SJCRH30 (cell line): ENCODE measurements at regions not wholly inside any gene's neighbourhood (a gene's known extent, or its start where the extent isn't known, plus 50 kb on each side); places are given as distances from the start of the nearest gene placed in this dataset.
"Not testable (repeated sequence)": the region's sequence is repeated elsewhere in the genome, so short reads cannot be mapped to it uniquely, and the experiment has no call there.

ENCODE experiments used
- DNase-seq, 2 experiments: peaks; one replicate each; pipeline ENCODE4 v3.0.0-alpha.2; 2015 to 2020
- H3K27ac ChIP-seq: fragments of 250-450 bp; sonication (Bioruptor Pico); 2 replicates; pipeline ENCODE4 v1.5.1; 2020; ENCODE audit warnings: mild to moderate bottlenecking, moderate library complexity
- H3K27me3 ChIP-seq: fragments of 250-450 bp; sonication (Bioruptor Pico); 2 replicates; pipeline ENCODE4 v1.5.1; 2020; ENCODE audit warnings: mild to moderate bottlenecking, moderate library complexity
- H3K36me3 ChIP-seq: fragments of 250-450 bp; sonication (Bioruptor Pico); 2 replicates; pipeline ENCODE4 v1.5.1; 2020; ENCODE audit warnings: mild to moderate bottlenecking, moderate library complexity
- H3K4me1 ChIP-seq: fragments of 250-450 bp; sonication (Bioruptor Pico); 2 replicates; pipeline ENCODE4 v1.5.1; 2020; ENCODE audit warnings: mild to moderate bottlenecking, moderate library complexity
- H3K4me3 ChIP-seq: fragments of 250-450 bp; sonication (Bioruptor Pico); 2 replicates; pipeline ENCODE4 v1.5.1; 2020; ENCODE audit warnings: mild to moderate bottlenecking, moderate library complexity
- H3K9me3 ChIP-seq: fragments of 250-450 bp; sonication (Bioruptor Pico); replicated peaks from 2 replicates; pipeline ENCODE4 v1.5.1; 2020; ENCODE audit warnings: mild to moderate bottlenecking, moderate library complexity

- not testable (repeated sequence) for H3K27ac ChIP-seq, H3K9me3 ChIP-seq, H3K36me3 ChIP-seq, H3K4me1 ChIP-seq, H3K27me3 ChIP-seq, DNase-seq, H3K4me3 ChIP-seq
Observed at GRCh38 chr2:95654897-95655296, 63.1 kb downstream of the TRIM43 start.

- H3K36me3 ChIP-seq, H3K4me3 ChIP-seq, H3K4me1 ChIP-seq, DNase-seq, H3K9me3 ChIP-seq, H3K27me3 ChIP-seq, H3K27ac ChIP-seq: not testable (repeated sequence)
Observed at GRCh38 chr2:95656553-95656952, 64.8 kb downstream of the TRIM43 start.

GRCh38 chr2:95657937-95658336, 66.1 kb downstream of the TRIM43 start:
- H3K4me3 ChIP-seq, H3K36me3 ChIP-seq, DNase-seq, H3K27me3 ChIP-seq, H3K9me3 ChIP-seq, H3K27ac ChIP-seq, H3K4me1 ChIP-seq: not testable (repeated sequence)

DNA sequence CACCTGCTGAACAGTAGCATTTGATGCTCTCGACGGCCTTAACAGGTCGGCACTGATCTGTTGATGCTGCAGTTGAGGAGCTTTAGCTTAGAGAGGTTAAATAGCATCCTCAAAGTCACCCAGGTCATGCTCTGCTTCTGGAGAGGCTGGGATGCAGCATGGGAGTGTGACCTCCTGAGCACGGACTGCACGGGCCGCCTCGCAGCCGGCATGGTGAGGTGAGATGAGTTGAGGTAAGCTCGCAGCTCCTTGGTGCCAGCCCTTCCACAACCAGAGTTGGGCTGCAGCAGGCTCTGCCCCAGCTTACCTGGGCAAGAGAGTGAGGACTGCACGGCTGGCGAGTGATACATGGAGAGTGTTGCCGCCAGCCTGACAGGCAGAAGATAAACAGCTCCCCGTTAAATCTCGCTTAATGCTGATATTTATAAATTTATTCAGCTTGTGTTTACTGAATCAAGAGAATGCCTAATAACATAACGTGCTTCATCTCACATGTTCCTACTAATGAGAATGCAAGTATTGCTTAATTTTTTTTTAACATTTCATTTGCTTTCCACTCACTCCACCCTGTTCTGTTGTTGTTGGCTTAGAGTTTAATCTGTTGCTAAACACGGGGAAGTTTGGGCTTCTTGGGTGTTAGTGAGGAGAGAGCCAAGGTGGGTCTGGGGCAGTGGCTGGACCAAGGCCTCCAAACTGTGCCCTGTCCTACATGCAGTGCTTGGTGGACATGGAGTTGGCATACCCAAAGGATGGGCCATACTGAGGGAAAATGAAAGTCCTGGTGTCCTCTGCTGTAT, 69.2 kb downstream of the TRIM43 start:
- H3K36me3 ChIP-seq, H3K27ac ChIP-seq, H3K4me3 ChIP-seq, DNase-seq, H3K9me3 ChIP-seq, H3K27me3 ChIP-seq, H3K4me1 ChIP-seq: not testable (repeated sequence)

DNA sequence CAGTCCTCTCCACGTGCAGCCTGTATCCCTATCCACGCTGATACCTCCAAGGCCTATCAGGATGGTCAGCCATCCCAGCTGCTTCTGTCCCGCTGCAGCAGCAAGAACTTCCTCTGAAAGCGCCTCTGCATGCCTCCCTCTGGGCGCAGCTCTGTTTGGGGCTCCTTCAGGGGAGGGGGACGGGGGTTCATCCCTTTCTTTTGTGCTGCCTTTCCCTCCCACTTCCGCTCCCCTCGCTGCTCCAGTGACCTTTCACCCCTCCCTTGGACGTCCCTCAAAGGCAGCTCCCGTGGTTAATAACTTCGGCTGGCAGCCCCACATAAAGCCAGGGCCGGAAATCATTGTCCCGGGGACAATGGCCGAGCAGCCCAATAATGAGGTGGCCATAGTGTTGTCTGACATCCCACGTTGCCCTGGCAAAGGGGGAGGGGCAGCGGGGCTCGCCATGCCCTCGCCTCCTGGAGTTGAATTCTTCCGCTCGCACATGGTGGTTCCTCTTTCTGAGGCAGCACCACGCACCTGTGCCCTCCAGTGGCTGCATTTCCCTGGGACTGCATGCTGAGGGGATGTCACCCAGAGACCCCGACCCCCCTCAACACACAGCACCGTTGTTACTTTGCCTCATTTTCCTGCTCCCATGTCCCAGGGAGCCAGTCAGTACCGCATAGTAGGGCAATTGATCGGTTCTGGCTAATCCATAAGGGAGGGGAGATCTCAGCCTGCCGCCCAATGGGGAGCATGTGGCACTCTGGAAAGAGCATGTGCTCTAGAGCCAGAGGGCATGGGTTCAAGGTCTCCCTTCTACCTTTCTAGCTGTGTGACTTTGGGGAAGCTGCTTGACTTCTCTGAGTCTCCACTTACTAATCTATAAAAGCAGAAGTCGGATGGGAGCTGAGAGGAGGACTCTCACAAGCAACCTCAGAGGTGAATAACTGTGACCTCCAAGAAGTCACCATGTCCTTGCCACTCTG, 72.0 kb downstream of the TRIM43 start:
- H3K4me3 ChIP-seq, H3K27me3 ChIP-seq, H3K4me1 ChIP-seq, H3K9me3 ChIP-seq, H3K36me3 ChIP-seq, DNase-seq, H3K27ac ChIP-seq: not testable (repeated sequence)

- H3K4me1 ChIP-seq, H3K27me3 ChIP-seq: not testable (repeated sequence)
Observed at GRCh38 chr2:95666636-95667035, 74.8 kb downstream of the TRIM43 start.

GRCh38 chr2:95667480-95667879, 75.7 kb downstream of the TRIM43 start:
- Histone ChIP-seq H3K27me3 (no peaks in the 10 kb centered on the region), H3K4me1 (no peaks in the 10 kb centered on the region), H3K9me3 (no peaks in the 10 kb centered on the region), H3K27ac (no peak overlapping the region), H3K36me3 (no peaks in the 10 kb centered on the region), H3K4me3 (no peak overlapping the region)
- no peak for DNase-seq

More at GRCh38 chr2:95666636-95667035, 74.8 kb downstream of the TRIM43 start:
- H3K27ac ChIP-seq, H3K9me3 ChIP-seq, H3K36me3 ChIP-seq, H3K4me3 ChIP-seq: not testable (repeated sequence)
- DNase-seq = peak in 1 of 2 experiments; percentile 12

DNA sequence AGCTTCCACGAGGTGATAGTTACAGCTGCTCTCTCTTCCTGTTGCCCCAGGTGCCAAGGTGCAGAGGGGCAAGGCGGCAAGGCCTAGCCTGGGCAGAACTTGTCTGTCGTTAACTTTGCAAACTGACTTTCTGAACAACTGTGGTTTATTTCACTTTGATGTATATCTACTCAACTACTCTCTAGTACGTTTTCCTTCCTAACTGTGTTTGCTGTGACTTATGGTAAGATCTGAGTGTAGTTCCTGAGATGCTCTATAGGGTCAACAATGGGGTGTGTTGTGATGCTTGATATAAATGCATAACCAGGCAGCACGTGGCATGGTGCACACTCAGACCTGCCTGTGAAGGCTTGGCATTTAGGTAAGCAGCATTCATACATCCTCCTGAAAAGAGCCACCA, 77.1 kb downstream of the TRIM43 start:
- not testable (repeated sequence) for H3K27me3 ChIP-seq, H3K4me3 ChIP-seq, H3K36me3 ChIP-seq, H3K9me3 ChIP-seq, H3K27ac ChIP-seq, H3K4me1 ChIP-seq, DNase-seq

DNA sequence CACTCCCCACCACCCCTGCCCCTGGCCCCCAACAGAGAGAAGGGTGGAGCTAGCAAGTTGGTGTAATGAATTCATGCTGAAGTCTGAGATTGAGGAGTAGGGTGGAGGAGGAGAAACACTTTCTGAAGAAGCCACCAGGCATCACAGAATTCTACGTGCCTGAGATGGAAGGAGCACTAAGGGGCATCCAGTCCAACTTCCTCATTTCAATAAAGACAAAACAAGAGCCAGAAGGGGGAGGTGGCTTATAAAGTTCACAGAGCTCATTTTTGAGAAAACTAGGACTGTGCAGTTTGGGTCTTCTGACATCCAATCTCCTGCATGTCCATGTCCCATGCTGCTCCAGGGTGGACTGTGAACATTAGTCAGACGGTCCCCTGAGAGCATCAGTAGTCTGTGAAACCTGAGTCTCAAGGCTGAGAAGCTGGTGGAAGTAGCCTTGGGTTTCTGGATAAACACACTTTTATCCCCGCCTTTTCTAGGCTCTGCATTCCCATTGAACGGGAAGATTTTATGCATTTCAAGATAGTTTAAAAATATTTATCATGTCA, 77.7 kb downstream of the TRIM43 start:
- no peak for DNase-seq

DNA sequence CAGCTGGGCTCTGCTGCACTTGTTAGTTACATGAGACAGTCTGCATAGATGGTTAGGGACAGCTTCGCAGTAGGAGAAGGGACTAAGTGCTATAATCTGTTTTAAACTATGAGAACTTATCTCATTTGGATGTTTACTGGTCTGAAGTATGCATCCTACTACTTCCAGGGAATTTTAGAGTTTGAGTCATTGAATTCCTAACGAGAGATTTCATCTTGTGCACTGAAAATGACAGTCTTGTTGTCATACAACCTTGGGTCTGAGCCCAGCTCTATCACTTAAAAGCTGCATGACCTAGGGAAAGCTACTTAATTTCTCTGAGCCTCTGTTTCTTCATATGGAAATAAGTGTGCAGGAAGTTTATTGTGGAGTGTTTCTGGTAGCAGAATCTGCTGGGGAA, 78.4 kb downstream of the TRIM43 start:
- Histone ChIP-seq H3K4me3 (no peak overlapping the region), H3K4me1 (no peaks in the 10 kb centered on the region), H3K27ac (no peak overlapping the region), H3K9me3 (no peaks in the 10 kb centered on the region), H3K36me3 (no peaks in the 10 kb centered on the region), H3K27me3 (no peaks in the 10 kb centered on the region)
- DNase-seq = no peak

More for the DNA sequence above, 77.7 kb downstream of the TRIM43 start:
- H3K36me3 ChIP-seq = no peaks in the 10 kb centered on the region
- no peak overlapping the region for H3K27ac ChIP-seq
- H3K4me3 ChIP-seq = no peak overlapping the region
- no peaks in the 10 kb centered on the region for H3K9me3 ChIP-seq
- H3K27me3 ChIP-seq = no peaks in the 10 kb centered on the region
- H3K4me1 ChIP-seq = no peaks in the 10 kb centered on the region

- no peaks in the 10 kb centered on the region for H3K36me3 ChIP-seq
- H3K4me1 ChIP-seq = no peaks in the 10 kb centered on the region
- no peaks in the 10 kb centered on the region for H3K27me3 ChIP-seq
- H3K27ac ChIP-seq = no peak overlapping the region
- no peak for DNase-seq
- H3K4me3 ChIP-seq = no peak overlapping the region
- H3K9me3 ChIP-seq = no peaks in the 10 kb centered on the region
Observed at GRCh38 chr2:95670686-95671085, 78.9 kb downstream of the TRIM43 start.

DNA sequence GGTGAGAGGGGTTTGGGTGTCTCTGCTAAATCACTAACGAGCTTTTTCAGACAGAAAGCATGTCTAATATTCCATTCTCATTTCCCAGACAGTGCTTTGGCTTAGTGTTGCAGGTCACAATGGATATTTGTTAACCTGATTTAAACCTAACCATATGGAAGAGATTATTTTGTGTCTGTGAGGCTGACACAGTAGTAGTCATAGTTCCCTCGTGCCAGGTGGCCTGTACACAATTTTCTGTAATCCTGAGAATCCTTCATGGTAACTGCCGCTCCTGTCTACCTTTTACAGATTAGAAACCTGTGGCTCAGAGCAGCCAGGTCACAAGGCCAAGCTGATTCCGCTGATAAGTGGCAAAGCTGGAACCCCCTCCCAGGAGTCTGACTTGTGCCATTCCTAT, 79.4 kb downstream of the TRIM43 start:
- not testable (repeated sequence) for H3K36me3 ChIP-seq, H3K4me1 ChIP-seq, DNase-seq, H3K27ac ChIP-seq, H3K4me3 ChIP-seq, H3K9me3 ChIP-seq, H3K27me3 ChIP-seq

- not testable (repeated sequence) for H3K36me3 ChIP-seq, DNase-seq, H3K9me3 ChIP-seq, H3K4me1 ChIP-seq, H3K27ac ChIP-seq, H3K4me3 ChIP-seq, H3K27me3 ChIP-seq
Observed at GRCh38 chr2:95671992-95672391, 80.2 kb downstream of the TRIM43 start.

- H3K4me3 ChIP-seq, DNase-seq, H3K4me1 ChIP-seq, H3K9me3 ChIP-seq, H3K27me3 ChIP-seq, H3K36me3 ChIP-seq, H3K27ac ChIP-seq: not testable (repeated sequence)
Observed at GRCh38 chr2:95672500-95672899, 80.7 kb downstream of the TRIM43 start.

DNA sequence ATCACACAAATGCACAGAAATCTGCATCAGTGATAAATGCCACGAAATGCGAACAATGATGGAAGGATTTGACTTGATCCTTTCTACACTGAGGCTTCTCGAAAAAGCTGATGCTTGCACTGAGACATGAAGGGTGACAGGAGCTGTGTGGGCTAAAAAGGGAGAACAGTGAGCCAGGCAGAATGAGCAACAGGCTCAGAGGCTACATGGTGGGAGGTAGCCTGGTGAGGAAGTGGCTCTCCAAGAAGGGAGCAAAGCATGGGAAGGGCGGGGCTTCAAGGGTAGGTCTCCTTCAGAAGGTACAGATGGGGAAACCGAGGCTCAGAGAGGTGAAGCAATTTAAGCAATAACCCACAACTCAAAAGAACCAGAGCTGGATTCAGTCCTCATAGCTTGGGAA, 82.4 kb downstream of the TRIM43 start:
- Histone ChIP-seq H3K36me3 (no peaks in the 10 kb centered on the region), H3K4me1 (no peaks in the 10 kb centered on the region), H3K27ac (no peak overlapping the region), H3K27me3 (no peaks in the 10 kb centered on the region), H3K9me3 (no peaks in the 10 kb centered on the region), H3K4me3 (no peak overlapping the region)
- DNase-seq = no peak
